D721Med (cell line): ENCODE measurements at regions not wholly inside any gene's neighbourhood (a gene's known extent, or its start where the extent isn't known, plus 50 kb on each side); places are given as distances from the start of the nearest gene placed in this dataset.

ENCODE experiments used
- DNase-seq: peaks from one replicate; pipeline ENCODE4 v3.0.0; 2011; ENCODE audit warnings: low spot score; ENCODE audit not compliant: insufficient read length
- FAIRE-seq: peaks from 2 replicates; lab custom pipeline; 2011; peaks lifted over from hg19 to GRCh38; lab: Jason Lieb, UNC
- TF ChIP-seq, protein P1 (sequence below): IDR thresholded peaks from 2 replicates; pipeline ENCODE4 v1.5.1; 2012; ENCODE audit warnings: mild to moderate bottlenecking, control low read depth; ENCODE audit not compliant: insufficient read depth; ENCODE audit errors: missing control alignments

DNA sequence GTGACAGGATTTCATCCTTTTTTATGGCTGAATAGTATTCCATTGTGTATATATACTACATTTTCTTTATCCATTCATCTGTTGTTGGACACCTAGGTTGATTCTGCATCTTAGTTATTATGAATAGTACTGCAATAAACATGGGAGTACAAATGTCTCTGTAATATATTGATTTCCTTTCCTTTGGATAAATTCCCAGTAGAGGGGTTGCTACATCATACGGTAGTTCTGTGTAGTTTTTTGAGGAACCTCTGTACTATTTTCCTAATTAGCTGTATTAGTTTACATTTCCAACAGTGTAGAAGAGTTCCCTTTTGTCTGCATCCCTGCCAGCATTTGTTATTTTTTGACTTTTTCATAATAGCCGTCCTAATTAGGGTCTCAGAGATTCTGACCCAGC, 201.3 kb downstream of the GIPC2 start:
- TF ChIP-seq, protein P1, sequence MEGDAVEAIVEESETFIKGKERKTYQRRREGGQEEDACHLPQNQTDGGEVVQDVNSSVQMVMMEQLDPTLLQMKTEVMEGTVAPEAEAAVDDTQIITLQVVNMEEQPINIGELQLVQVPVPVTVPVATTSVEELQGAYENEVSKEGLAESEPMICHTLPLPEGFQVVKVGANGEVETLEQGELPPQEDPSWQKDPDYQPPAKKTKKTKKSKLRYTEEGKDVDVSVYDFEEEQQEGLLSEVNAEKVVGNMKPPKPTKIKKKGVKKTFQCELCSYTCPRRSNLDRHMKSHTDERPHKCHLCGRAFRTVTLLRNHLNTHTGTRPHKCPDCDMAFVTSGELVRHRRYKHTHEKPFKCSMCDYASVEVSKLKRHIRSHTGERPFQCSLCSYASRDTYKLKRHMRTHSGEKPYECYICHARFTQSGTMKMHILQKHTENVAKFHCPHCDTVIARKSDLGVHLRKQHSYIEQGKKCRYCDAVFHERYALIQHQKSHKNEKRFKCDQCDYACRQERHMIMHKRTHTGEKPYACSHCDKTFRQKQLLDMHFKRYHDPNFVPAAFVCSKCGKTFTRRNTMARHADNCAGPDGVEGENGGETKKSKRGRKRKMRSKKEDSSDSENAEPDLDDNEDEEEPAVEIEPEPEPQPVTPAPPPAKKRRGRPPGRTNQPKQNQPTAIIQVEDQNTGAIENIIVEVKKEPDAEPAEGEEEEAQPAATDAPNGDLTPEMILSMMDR: no peak
- DNase-seq (no peak), FAIRE-seq (no peak)

DNA sequence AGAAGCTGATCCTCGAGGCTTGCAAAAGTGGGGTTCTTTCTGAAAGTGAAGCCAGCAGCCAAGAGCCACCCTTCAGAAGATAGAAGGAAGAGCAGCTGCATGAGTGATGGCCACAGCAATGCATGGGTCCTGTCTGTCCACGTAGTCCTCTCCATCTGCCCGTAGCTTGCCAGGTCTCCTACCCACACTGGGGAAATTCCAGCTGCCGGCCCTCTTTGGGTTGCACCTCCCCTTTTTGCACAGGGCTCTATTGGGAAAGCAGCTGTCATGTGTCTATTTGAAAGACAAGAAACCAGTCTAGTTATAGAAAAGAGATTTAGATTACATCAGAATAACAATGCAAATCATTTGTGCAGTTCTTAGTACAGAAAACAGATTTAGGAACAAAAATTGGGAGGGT, 204.4 kb downstream of the GIPC2 start:
- FAIRE-seq: no peak
- TF ChIP-seq, protein P1: no peak
- no peak for DNase-seq

DNA sequence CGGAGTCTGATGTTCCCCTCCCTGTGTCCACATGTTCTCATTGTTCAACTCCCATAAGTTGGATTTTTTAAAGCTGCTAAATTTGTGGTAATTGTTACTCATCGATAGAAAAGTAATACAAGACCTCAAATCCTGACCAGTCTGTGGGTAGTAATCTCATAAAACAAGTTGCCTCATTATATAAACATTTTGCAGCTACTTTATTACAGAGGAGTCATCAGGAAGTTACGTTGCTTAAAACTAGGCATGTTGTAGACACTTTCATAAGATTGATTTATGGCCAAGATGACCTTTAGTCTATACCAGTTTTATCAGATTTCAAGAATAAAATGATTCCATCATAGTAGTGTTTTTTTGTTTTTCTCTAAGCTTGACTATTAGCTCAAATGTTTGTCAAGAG, 208.8 kb downstream of the GIPC2 start:
- FAIRE-seq: no peak
- TF ChIP-seq, protein P1: no peak
- no peak for DNase-seq

DNA sequence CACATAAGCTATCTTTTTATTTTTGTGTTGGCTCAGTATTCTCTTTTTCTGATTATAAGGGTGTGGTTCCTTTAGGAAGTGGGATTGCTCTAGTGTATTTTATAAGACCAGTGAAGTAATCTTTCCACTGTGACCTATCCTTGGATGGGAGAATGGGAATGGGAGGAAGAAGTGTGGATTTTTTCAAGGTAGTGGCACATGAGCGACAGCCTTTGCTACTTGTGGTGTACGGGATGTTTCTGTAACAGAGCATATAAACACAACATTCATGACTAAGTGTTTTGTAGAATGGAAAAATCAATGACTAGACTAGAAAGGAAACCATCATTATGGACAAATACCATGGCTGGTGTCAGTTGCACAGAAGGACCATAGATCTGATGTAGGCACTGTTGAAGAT, 209.6 kb downstream of the GIPC2 start:
- TF ChIP-seq, protein P1: no peak
- FAIRE-seq: no peak
- DNase-seq: no peak

DNA sequence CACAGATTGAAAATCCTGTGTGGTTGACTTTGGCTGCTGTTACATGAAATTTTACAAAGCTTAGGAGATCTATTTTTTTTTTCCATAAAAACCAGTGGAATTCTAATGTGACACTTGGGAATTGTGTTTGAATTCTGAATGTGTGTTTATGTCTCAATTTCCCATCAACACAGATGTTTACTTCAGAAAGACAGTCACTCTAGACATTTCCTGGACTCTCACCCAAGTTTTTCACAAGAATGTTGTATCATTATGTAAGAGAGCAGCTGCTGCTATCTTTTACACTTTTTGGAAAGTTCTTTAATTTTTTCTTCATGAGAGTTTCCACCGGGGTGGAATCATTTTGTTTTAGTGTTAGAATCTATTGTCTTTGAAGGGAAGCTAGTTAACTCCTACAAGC, 210.1 kb downstream of the GIPC2 start:
- FAIRE-seq (no peak), DNase-seq (no peak)
- TF ChIP-seq, protein P1: no peak

DNA sequence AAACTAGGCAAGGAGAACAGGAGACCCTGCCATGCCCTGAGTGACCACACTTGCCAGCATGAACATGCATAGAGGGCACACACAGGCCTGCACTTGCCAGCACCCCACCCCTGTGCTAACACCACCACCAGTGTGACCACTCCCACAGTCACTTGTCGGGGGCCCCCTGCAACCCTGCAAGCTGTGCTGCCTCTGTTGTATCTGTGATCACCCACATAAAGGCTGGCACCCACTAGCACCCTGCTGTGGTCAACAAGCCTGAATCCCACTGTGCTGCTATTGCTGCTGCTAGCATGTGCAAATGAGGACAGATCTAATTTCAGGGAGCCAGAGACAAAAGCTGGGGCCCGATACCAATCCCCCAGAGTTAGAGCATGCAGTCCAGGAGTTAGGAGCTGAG, 217.7 kb downstream of the GIPC2 start:
- no peak for DNase-seq
- TF ChIP-seq, protein P1: no peak
- no peak for FAIRE-seq

DNA sequence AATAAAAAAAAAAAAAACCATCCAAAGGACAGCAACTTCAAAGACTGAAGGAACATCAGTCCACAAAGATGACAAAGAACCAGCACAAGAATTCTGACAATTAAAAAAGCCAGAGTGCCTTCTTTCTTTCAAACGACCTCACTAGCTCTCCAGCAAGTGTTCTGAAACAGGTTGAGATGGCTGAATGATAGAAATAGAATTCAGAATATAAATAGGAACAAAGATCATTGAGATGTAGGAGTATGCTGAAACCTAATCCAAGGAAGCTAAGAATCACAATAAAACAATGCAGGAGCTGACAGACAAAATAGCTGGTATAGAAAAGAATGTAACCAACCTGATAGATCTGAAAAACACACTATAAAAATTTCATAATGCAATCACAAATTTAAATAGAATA, 218.2 kb downstream of the GIPC2 start:
- no peak for FAIRE-seq
- no peak for DNase-seq
- TF ChIP-seq, protein P1: no peak
